Fibroblast of skin of right quadriceps (primary cell): ENCODE measurements at regions not wholly inside any gene's neighbourhood (a gene's known extent, or its start where the extent isn't known, plus 50 kb on each side); places are given as distances from the start of the nearest gene placed in this dataset.
"Not testable (repeated sequence)": the region's sequence is repeated elsewhere in the genome, so short reads cannot be mapped to it uniquely, and the experiment has no call there.

Experiments
- DNase-seq: peaks from one replicate; pipeline ENCODE4 v3.0.0-alpha.2; 2013

DNA sequence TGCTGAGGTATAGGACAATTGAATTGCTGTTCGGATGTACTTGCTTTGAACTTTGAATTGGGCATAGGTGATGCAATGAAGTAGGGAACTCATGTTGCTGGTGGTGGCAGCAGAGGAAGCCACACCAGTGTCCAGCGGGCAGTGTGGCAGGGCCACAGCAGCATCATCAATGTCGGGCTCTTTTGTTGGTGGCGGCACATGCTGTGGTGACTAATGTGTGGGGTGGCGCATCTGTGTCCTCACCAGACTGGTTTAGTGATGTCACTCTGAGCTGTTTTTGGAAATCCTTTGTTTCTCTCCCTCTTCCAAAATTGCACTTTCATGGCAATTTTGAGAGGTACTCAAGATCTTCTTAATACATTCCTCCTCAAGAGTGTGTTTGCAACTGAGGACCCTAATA, 187.6 kb downstream of the ETNK1 start:
- no peak for DNase-seq

DNA sequence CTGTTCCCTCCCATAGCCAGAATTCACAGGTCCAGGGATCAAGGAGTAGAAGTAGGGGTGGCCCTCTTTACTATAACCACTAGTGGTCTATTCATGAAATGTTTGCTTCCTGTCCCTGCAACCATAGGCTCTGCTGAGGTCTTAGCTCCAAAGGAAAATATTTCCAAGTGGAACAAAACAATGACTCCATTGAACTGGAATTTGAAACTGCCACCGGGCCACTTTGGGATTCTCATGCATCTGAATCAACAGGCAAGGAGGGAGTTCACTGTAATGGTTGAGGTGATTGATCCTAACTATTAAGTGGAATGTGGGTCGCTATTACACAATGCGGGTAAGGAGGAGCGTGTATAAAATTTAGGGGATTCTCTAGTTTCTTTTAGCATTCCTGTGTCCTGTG, 197.0 kb downstream of the ETNK1 start:
- no peak for DNase-seq

DNA sequence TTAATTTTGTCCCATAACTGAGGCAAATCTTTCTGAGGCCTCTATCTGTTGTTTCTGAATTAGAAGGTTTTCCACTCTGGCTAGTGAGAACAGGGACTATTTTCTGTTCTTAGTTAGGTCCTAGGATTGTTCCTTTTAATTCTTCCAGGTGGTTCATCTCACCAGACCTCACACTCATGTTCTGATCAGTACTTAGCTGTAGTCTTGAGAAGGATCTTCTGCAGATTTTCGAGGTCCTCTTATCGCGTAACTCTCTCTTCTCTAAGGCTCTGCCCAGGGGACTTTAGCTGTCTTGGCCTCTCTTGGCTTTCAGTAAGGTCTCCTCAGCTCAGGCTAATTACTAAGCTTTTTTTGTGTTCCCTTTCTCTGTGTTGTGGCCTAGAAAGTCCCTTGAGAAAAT, 201.1 kb downstream of the ETNK1 start:
- no peak for DNase-seq

DNA sequence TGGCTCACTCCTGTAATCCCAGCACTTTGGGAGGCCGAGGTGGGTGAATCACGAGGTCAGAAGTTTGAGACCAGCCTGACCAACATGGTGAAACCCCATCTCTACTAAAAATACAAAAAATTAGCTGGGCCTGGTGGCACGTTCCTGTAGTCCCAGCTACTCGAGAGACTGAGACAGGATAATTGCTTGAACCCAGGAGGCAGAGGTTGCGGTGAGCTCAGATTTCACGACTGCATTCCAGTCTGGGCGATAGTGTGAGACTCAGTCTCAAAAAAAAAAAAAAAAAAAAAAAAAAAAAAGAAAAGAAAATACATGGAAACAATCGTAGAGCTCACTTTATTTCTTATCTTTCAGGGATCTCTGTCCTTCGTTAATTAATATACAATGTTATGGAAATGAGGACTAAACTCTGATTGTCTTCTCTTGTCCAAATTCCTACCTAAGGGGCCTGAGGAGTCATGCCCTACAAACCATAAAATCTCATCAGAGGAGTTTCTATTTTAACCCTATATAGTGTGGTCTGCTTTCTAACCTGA, 201.5 kb downstream of the ETNK1 start:
- not testable (repeated sequence) for DNase-seq

DNA sequence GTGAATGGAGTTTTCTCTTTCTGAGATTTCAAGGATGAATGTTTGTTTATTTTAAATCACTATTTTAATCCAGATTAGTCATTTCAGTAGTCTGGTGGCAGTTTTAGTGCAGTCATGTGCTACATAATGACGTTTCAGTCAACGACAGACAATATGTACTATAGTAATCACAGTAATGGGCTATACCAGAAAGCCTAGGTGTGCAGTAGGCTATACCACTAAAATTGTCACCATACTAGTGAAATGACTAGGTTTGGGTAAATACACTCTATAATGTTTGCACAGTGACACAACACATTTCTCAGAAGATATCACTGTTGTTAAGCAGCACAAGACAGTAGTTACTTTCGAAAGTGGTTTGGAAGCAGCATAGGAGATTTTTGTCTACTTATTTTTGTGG, 203.1 kb downstream of the ETNK1 start:
- no peak for DNase-seq

DNA sequence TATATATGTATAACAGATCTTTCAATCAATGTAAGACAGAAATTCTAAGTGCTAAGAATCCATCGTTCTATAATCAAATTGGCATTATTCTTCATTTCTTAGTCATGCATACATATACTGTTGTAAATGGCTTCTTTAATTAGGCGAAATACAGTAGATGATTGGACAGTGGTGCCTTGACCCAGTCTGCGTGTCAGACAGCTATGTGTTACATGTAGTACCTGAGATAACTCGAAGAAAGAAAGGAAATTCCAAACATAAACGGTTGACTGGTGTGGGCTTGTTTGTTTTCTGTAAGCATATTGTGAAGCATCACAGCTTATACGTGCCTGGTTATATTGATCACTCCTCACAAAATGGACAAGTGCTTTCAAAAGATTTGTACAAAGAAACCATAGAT, 210.5 kb downstream of the ETNK1 start:
- DNase-seq: no peak

DNA sequence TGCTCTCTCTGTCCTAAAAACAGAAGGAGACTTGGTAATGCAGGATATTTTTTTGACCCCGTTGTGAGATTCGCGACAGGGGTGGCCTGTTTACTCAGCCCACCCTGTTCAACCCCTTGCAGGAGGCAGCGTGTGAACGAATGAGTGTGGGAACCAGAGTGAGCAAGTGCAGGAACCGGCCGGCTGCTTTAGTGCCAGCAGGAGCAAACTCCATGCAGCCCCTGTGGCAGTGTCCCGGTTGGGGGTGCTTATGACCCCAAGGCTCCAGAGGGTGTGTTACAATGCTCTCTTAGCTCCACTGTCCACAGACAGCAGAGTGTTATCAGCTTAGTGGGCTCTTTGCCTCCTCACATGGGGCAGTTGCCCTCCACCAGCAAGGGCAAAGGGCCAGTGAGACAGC, 225.2 kb downstream of the ETNK1 start:
- no peak for DNase-seq

DNA sequence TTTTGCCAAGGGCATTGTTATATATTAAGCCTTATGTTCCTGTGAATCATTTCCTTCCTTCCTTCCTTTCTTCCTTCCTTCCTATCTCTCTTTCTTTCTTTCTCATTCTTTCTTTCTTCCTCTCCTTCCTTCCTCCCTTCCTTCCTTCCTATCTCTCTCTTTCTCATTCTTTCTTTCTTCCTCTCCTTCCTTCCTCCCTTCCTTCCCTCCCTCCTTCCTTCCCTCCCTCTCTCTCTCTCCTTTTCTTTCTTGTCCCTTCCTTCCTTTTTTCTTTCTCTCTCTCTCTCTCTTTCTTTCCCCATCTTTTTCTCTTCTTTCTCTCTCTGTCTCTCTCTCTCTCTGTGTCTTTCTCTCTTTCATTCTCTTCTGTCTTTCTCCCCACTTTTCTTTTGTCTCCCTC, 226.6 kb downstream of the ETNK1 start:
- no peak for DNase-seq

DNA sequence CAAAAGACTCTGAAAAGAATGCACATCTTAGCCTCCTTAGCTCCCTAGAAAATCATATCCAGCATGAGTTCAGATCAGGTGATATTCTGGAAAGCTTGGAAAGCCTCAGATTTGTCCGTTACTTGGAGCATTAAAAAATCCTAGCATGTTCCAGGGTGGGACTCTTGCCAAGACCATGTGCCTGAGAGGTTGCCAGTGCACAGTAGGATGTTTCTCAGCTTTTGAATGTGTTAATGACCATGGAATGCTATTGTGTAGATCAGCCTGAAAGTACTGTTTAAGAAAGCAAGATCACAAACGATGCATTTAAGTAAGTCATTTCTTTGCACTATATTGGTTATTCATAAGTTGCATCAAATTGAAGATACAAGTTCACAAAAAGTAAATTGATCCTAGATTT, 230.5 kb downstream of the ETNK1 start:
- DNase-seq: no peak

DNA sequence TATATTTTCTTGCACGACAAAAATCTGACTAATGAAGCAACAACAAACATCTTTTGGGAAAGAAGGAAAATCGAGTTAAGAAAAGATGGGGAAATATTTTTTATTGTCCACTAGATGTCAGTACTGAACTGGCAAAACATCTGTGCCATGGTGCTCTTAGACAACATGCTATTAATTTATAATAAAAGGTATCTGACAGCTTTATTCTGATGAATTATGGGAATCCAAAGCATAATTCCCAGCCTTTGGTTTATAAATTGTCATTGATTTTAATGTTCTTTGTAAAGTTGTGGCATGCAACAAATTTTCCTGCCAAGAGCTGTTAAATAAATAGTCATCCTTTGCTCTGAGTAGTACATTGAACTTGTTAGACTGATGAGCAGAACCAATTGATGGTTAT, 231.2 kb downstream of the ETNK1 start:
- peak; percentile 34 for DNase-seq

DNA sequence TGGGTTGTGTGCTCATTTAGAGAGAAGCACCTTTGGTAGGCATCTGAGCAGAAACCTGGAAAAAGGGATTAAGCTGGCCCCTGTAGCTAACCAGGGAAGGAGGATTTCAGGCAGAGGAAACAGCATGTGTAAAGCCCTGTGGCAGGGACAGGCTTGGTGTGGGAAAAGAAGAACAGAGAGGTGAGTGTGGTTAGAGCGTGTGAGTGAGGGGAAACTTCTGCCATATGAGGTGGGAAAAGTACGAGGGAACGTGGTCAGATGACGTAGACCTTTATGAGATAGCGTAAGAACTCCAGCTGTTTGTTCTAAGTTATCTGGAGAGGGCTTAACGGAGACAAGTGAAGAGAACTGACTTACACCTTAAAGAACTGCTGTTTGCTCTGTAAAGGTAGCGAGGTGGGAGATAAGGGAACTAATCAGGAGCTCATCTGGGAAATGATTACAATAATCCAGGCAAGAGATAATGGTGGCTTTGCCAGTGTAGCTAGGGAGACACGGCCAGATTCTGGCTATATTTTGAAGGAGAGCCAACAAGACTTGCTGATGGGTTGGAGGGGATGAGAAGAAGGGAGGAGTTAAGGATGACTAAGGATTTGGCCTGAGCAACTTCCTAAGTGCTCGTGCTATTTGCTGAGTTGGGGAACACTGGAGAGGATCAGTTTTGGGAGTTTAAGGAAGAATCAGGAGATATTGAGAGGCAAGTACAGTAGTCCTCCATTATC, 234.0 kb downstream of the ETNK1 start:
- DNase-seq: peak; percentile 11

DNA sequence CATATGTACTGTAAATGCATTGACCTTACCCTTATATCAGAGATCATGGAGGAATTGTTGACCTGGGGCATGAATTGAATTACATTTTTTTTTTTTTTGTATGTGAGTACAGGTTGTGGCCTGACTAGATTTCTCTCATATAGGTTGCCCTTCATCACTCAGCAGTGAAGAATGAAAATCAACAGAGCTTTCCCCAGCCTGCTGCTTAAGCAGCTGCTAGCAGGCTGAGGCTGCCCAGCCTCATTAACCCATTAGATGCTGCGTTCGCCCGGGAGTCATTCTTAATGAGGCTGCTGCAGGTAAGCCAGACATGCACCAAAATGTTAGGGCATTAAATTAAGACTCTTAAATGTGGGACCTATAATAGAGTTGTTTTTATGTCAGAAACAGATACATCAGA, 236.0 kb downstream of the ETNK1 start:
- DNase-seq: no peak

DNA sequence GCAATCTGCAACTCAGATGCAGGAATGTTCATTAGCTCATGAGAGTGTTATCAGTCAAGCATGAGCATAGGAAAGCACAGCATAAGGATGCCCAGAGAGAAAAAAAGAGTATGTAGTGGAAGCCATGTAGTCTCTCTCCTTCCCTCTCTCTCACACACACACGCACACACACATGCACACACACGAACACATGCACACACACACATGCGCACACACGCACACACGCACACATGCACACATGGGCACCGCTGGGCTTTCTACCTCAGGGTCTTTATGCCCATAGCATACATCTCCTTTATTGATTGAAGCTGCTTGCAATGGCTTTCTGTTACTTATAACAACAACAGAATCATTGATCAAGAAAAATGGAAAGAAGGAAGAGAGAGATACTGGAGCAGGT, 240.9 kb downstream of the ETNK1 start:
- DNase-seq: no peak

DNA sequence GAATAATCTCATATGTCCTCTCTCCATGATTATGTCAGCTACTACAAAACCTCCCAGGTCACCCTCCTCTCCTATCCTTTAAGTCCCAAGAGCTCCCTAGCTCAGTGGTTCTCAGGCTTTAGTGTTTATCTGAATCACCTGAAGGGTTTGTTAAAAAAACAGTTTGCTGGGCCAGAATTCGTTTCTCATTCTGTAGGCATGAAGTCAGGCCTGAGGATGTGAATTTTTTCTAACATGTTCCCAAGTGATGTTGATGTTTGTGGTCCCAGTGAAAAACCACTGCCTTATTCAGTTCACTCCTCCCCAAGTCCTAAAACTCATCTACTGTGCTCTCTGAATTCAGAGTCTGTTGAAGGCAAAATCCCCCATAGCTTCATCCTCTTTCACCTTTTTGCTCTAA, 241.4 kb downstream of the ETNK1 start:
- DNase-seq: no peak

DNA sequence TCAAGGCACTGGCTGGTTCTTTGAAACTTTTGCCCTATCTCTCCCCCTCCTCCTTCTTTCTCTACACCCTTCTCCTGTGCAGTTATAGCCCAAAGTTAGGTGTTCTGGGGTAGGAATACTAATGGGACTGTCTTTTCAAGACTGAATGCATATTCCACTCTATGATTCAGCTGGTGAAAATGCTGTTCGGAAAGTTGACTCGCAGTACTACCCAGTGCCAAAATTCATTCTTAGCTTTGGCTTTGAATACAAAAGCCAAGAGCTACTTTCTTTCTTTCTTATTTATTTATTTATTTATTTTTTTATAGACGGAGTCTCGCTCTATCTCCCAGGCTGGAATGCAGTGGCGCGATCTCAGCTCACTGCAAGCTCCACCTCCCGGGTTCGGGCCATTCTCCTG, 249.2 kb downstream of the ETNK1 start:
- DNase-seq: no peak

DNA sequence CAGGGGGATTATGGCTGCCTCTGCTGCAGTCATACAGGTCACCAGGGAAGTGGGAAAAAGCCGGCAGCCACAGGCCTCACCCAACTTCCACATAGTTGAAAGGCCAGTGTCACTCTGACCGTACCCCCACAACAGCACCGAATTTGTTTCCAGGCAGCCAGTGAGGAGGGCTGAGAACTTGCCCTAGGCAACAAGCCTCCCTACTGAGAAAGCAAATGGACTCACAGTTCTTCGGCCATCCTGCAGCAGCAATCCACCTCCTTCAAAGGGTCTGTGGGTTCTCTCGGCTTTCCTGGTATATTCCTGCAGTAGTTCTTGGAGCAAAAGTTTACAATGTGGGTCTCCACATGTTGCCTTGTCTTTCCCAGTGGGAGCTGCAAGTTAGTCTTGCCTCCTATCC, 251.3 kb downstream of the ETNK1 start:
- DNase-seq: no peak

DNA sequence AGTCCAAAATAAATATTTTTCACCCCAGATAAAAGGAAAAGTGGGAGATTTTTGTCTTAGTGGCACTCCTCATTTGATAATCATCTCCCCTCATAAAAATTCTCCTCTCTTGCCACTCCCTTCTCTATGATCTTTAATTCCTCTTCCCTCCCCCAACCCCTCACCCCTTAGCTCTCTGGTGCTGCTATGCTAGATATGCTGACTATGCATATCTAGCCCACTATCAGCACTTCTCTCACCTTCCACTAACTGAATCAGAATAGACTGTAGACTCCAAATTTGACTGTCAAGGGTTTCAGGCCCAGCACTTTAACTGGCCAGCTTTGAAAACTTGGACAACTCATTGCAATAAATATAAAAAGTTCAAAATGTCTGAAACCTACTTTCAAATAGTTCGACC, 254.2 kb downstream of the ETNK1 start:
- no peak for DNase-seq

DNA sequence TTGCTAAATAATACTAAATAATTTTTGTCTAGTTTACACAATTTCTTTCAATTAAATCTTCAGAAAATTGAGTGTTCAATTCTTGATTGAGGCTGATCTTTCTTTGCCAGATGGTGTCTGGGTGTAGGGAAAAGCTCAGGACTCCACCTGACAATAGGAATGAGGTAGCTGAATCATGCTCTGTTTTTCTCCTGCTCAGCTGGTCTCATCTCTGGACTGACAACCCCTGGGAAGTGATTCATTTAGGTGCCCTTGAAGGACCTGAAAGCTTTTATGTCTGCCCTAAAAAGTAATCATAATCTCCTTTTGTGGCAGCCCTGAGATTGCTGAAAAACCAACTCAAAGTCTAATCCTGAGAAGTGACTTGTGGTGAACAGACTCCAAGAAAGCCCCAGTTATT, 255.4 kb downstream of the ETNK1 start:
- DNase-seq: no peak

DNA sequence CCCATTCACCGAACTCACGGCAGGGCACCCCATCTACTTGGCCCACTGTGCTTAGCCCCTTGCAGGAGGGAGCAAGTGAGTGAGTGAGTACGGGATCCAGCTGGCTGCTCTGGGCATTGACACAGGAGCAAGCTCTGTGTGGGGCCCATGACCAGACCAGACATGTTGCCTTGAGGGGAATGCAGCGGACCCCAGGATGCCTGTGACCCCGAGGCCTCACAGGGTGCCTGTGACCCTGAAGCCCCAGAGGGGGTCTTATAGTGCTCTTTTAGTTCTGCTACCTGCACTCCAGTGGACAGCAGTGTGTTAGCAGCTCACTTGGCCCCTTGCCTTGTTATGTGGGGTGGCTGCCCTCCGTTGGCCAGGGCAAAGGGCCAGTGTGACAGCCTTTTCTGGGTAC, 255.8 kb downstream of the ETNK1 start:
- no peak for DNase-seq

DNA sequence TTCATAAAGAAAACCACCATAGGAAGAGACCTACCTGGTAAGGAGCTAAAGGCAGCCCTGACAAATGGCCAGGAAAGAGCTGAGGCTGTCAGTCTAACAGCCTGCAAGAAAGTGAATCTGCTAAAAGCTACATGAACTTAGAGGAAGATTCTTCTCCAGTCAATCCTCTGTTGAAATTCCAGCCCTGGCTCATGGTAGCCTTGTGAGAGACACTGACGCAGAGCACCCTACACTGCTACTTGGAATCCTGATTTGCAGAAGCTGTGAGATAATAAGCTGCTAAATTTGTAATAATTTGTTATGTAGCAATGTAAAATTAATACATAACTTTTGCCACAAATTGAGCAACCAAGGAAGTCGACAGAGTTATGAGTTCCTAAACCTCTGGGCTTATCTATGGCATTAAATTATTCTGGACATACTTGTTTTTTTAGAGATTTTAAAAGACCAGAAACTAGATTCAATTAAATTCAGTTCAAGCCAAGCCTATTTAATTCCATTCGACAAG, 257.0 kb downstream of the ETNK1 start:
- DNase-seq: no peak

DNA sequence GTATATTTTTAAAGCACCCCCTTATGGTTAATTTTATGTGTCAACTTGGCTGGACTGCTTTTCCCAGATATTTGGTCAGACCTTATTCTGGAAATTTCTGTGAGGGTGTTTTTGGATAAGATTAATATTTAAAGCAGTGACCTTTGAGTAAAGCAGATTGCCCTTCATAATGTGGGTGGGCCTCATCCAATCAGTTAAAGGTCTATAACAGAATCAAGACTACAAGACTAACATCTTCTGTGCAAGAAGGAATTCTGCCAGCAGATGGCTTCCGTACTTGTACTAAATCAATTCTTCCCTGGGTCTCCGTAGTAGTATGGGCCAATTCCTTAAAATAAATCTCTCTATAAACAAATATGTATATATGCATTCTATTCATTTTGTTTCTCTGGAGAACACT, 257.6 kb downstream of the ETNK1 start:
- no peak for DNase-seq

DNA sequence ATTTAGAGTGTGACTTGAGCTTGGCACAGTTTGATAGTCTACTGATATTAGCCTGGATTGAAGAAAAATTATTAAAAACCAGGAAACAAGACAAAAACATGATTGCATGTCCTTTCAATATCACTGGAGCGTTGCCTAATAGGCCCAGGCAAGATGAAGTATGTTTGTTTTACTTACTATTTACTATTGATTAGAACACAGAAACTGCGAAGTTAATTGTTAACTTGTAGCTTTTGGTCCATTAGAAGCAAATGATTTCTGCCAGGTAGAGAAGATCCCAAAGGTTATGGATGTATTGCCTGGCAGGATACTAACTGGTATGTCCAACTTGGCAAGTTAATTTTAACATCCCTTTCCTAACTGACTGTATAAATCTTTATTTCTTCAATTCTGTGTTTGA, 268.9 kb downstream of the ETNK1 start:
- DNase-seq: no peak

DNA sequence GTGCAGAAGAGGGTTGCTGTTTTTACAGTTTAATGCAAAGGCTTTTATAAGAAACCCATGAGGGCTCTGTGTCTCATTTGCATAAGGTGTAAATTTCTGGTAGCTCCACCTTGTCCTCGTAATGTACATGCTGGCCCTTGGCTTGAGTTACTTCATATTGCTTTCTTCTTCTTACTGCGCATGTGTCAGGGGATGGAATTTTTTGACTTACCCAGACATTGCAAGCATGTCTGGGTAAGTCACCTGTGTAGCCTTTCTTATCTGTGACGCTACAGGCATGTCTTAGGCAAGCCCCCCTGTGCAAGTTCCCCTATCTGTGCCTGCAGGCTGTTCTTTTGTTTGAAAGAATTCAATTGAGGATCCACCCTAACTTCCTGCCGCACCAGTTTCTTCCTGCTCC, 274.2 kb downstream of the ETNK1 start:
- no peak for DNase-seq

DNA sequence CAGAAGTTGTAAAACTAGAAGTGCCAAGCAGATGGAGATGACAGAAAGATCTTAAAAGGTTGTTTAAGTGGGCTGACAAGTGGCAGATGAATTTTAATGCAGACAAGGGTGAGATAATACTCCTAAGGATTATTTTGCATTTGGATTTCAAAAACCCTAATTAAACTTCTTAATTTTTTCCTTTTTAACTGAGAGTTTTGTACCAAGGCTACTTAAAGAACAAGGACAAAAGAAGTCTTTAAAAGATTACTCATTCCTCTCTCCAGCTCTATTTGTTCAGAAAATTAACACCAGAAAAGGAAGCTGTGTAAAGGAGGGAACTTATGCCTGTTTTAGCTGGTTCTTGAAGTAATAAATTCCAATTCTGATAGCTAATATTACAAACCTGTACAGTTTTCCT, 275.4 kb downstream of the ETNK1 start:
- no peak for DNase-seq

DNA sequence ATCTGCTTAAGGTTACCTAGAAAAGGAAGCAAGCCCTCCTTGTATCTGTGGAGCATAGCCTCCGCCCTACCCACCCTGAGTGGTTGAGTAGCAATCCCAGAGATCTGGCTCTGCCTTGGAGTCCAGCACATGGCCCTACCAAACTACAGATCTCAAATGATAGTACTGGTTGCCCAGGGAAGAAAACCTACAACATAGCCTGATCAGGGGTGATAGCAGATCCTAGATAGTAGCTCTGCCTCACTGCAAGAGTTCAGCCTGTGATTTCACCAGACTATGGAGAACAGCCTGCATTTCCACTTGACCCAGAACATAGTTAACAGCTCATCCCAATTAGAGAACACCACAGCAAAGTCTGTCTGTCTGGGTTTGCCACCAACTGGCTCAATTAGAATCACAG, 279.5 kb downstream of the ETNK1 start:
- no peak for DNase-seq
